GM21825 (cell line): ENCODE measurements at regions not wholly inside any gene's neighbourhood (a gene's known extent, or its start where the extent isn't known, plus 50 kb on each side); places are given as distances from the start of the nearest gene placed in this dataset.

Source experiments
- ATAC-seq: cut with Tn5 transposase; IDR thresholded peaks from one replicate; pipeline ENCODE4 v1.9.1; 2021; ENCODE audit warnings: mild to moderate bottlenecking, moderate library complexity; ENCODE audit not compliant: unreplicated experiment

DNA sequence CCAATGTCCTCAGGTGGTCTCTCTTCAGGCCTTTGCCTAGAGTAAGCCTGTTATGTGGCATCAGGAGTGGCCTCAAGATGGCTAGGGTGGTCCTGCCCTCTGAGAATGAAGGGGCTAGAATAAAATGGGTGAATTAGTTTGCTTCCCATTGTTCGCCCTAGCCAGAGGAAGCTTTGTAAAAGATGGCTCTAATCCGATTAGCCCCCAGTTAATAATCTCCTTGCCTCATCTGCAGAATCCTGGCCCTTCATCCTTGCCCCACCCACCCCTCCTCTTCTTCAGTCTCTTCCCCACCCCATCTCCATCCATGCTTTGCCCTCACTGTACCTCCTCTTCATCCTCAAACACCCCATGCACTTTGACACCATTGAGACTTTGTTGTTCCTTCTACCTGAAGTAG is 57.4 kb upstream of the LGALSL start:
- no peak for ATAC-seq

DNA sequence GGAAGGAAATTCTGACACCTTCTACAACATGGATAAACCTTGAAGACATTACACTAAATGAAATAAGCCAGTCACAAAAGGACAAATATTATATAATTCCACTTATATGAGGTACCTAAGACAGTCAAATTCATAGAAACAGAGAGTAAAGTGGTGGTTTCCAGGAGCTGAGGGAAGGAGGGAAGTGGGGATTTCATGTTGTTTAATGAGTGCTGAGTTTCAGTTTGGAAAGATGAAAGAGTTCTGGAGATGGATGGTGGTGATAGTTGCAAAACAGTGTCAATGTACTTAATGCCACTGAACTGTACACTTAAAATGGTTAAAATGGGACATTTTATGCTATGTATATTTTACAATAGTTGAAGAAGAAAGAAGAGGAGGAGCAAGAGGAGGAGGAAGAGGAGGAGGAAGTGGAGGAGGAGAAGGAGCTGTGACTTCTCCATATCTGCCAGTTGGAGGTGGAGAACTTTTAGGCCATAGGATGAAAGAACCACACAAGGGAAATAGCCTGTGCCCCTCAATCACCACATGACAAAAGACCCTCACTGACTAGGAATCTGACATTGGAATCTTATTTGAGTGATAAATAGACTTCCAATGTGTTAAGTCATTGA is 55.3 kb upstream of the LGALSL start:
- ATAC-seq: no peak

DNA sequence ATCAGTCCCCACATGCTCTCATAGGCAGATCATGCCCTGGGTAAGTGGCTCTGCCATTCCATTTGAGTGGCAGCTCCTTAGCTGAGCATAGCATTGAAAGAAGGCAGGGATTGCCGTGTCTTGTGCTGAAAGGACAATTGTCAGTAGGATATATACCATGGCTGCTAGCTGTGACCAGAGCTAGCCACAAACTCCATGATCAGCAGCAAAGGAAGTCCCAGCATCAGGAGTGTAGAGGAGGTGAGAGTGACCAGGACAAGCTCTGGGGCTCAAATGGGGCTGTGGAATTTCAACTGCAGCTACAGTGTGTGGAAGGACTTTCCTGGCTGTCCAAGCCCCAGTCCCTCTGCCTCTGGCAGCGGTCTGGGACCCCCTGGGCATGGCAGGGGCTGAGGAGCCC is 54.4 kb upstream of the LGALSL start:
- no peak for ATAC-seq

DNA sequence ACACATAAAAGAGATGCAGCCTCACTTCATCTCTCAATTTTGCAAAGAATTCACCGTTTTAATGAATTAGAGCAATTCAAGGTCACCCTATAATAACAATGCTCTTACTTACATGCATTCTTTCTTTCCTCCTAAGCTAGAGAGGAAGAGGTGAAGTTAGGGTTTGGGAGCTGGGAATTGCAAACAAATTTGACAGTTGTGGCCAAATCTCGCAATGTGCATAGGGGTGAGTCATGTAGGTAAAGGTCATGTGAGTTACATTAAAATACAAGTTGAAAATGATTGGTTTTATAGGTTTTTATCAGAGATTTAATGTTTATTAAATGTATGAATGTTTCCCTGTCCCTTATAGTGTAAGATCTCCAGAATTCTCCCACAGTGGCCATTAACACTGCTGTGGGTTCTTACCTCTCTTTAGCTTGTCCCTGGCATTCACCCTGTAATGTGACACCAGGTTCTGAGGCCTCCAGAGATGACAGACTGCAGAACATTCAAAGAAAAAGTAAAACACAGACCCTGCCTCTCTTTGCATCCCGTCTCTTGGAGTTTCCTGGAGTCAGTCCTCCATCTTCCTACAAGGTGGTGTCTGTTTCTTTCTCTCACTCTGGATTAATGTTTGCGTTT is 53.7 kb upstream of the LGALSL start:
- no peak for ATAC-seq

DNA sequence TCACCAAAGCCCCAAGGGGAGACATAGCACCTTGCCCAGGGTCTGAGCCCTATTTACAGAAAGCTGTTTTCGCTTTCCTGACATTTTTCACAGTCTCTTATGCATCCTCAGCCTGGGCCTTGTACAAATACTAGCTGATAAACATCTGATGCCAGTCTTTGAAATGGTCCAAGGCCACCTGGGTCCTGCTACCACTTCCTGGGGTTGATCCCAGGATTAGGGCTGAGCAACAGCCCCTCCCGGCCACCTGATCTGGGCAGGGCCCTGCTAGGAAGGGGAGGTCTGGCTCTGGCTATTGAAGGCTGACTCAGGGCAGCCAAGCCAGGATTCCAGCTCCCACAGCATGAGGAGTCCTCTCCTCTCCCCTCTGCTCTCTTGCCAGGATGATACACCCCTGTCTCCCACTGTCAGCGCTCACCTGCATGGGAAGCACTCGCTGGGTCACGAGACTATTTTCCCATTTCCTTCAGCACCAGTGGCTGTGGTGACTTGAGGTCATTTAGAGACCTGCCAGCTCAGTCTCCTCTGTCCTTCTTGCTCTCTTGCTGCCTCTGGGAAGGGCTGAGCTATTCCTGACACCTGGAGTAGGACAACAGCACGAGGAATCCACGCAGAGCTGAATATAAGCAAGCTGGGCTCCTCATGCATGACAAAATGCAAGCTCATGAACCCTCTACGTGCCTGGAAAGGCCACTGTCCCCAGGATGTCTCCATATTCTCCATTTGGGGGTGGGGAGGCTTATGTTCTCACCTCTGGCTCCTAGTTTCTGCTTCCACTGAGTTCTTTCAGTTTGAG is 53.0 kb upstream of the LGALSL start:
- ATAC-seq: no peak

DNA sequence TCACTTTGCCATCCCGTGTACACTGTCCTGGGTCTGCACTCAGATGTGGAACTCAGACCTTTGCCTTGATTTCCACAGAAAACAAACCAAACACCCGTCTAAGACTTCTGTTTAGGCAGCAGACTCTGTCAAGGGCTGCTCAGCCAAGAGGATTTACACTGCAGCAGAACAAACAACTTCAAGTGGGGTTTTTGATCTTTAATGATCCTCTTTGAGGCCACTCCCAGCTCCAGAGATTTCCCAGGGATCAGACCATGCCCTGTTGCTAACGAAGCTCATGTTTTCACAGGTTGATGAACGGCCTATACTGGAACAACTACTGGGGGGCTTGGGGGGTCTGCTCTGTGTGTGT is 52.5 kb upstream of the LGALSL start:
- ATAC-seq: no peak

DNA sequence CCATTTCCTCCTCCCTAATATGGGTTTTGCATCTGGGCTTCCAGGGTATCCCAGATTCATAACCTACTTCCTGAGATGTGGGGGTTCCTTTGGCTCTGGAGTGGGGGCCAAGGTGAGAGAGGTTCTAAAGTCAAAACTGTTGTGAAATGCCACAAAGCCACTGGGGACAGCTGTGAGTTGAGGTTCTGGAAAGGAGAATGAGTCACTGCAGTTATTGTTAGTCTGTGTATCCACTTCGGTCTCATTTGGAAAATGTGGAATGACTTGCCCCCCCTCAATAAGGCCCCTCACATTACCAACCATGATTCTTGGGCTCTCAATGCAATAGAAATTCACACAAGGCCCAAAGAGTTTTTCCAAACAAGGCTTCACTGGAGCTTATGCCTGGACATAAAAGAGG is 51.1 kb upstream of the LGALSL start:
- no peak for ATAC-seq

DNA sequence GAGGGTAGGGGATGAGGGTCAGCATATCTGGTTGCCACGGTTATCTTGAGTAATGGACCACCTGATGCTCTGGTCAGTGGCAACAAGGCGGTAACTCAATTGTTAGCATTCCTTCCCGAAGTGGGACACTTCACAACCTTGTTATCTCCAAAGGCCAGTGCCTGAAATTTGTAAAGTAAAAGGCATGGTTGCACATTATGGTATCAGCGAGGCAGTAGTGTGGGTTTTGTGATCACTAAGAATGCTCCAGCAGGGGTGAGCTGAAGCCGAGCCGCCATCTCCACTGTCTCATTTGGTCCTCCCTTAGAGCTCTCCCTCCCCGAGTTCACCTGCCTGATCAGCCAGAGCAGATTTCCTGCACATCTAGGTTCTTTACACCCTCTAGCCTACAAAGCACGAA is 50.5 kb upstream of the LGALSL start:
- no peak for ATAC-seq

DNA sequence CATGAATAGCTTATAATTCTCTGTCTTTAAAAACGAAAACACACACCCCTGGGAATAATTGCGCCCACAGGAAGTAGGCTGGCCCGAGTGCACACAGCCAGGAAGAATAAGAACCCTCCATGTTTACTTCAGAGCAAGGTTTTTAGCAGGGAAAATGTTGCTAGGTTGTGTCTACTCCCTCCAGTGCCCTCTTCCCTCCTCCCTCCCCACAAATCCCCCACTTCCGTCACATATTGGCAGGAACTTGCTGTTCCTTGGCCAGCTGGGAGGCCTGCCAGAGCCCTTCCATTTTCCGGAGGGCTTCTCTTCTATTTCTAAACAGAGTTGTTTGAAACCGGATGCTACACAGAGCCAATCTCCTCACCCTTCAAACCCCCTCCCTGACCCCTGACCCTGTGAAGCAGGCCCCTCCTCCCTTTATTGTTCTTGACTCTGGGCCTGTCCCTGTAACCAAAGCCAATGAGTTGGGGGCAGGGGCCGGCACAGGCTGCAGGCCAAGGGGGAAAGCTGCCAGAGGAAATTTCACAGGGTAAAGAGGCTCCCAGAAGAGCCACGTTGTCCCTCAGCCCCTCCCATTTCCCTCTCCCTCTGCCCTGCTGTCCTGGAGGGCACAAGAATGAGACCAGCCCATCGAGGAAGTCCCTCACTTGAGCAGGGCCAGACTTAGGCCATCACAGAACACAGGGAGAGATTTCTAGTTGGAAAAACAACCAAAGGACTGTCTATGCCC is 49.8 kb upstream of the LGALSL start:
- no peak for ATAC-seq
